ENCODE measurements at regions not wholly inside any gene's neighbourhood (a gene's known extent, or its start where the extent isn't known, plus 50 kb on each side); places are given as distances from the start of the nearest gene placed in this dataset.
"Not testable (repeated sequence)": the region's sequence is repeated elsewhere in the genome, so short reads cannot be mapped to it uniquely, and the experiment has no call there.

DNA sequence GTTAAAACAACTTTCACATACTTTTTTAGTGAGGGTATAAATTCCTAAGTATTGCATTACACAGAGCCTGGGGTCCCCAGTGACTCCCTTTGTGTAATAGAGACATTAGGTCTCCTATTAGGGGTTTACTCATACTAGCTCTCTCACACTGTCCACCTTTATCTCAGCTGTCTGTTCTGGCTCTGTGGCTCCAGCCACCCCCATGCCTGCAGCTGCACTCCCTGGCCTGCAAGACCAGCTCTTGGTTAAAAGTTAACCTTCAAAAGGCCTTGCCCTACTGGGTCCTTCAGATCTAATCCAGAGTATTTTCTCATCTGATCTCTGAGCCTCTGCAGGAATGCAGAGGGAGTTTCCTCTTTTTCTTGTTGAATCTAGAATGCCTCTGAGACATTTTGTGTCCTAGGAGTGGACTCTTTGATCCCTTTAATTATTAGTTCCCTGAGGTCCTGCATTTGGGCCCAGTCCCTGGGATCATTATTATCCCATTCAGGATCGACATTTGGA is 280.9 kb downstream of the PYDC2 start:
- not testable (repeated sequence) for H3K9me3 ChIP-seq (ENCODE audit: low read depth, low read length); H3K27me3 ChIP-seq (ENCODE audit: insufficient read depth, low read length); H3K4me1 ChIP-seq (ENCODE audit: insufficient read depth, low read length); H3K4me3 ChIP-seq (ENCODE audit: low read length)

DNA sequence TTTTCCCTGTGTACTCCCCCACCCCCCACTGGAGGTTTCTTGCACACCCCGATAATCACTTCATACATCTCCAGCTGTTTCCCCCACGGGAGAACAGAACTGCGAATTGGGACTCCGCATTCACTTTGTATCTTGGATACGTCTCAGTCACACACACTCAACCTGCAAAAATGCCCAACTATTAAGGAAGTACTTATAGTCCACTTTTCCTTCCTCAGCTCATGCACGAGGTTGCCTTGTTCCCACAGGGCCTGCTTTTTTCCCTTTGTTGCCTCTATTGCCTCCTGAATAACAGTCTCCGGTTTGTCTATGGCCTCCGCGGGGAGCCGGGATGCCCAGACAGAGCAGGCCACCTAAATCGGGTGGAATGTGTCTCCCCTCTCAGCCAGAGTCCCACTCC is 282.3 kb downstream of the PYDC2 start:
- Histone ChIP-seq H3K4me3 (ENCODE audit: low read length) (no peak overlapping the region), H3K9me3 (ENCODE audit: low read depth, low read length) (no peaks in the 10 kb centered on the region), H3K27me3 (ENCODE audit: insufficient read depth, low read length) (no peaks in the 10 kb centered on the region), H3K4me1 (ENCODE audit: insufficient read depth, low read length) (no peaks in the 10 kb centered on the region)

GRCh38 chr3:191750618-191751017 is 289.7 kb downstream of the PYDC2 start:
- no peaks in the 10 kb centered on the region for H3K27me3 ChIP-seq (ENCODE audit: insufficient read depth, low read length)
- H3K9me3 ChIP-seq (ENCODE audit: low read depth, low read length): no peaks in the 10 kb centered on the region
- no peaks in the 10 kb centered on the region for H3K4me1 ChIP-seq (ENCODE audit: insufficient read depth, low read length)
- H3K4me3 ChIP-seq (ENCODE audit: low read length): no peak overlapping the region

- Histone ChIP-seq H3K27me3 (ENCODE audit: insufficient read depth, low read length) (no peaks in the 10 kb centered on the region), H3K4me1 (ENCODE audit: insufficient read depth, low read length) (no peaks in the 10 kb centered on the region), H3K4me3 (ENCODE audit: low read length) (no peak overlapping the region), H3K9me3 (ENCODE audit: low read depth, low read length) (no peaks in the 10 kb centered on the region)
These were observed 292.2 kb downstream of the PYDC2 start for GRCh38 chr3:191753196-191753595.

DNA sequence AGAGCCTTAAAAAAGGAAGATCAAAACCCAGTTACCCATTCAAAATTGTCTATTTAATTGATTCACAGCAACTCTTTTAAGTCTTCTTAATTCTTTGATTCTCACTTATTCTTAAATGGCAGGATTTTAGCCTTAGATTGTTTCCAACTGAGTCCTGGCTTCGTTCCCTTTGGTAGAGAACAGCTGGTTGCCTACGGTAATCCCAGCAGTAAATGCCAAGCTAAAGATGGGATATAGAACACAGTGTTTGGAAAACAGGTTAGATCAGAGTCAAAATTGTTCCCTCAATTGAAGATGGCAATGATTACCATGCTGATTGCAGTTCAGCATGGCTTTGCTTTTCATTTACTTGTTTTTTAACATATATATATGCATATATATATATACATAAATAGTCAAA is 300.9 kb downstream of the PYDC2 start:
- Histone ChIP-seq H3K27me3 (ENCODE audit: insufficient read depth, low read length) (no peaks in the 10 kb centered on the region), H3K4me3 (ENCODE audit: low read length) (no peak overlapping the region), H3K9me3 (ENCODE audit: low read depth, low read length) (no peaks in the 10 kb centered on the region), H3K4me1 (ENCODE audit: insufficient read depth, low read length) (no peaks in the 10 kb centered on the region)

GRCh38 chr3:191762323-191762960 is 301.5 kb downstream of the PYDC2 start:
- H3K4me3 ChIP-seq (ENCODE audit: low read length): no peak overlapping the region
- no peaks in the 10 kb centered on the region for H3K27me3 ChIP-seq (ENCODE audit: insufficient read depth, low read length)
- no peaks in the 10 kb centered on the region for H3K4me1 ChIP-seq (ENCODE audit: insufficient read depth, low read length)
- H3K9me3 ChIP-seq (ENCODE audit: low read depth, low read length): no peaks in the 10 kb centered on the region

DNA sequence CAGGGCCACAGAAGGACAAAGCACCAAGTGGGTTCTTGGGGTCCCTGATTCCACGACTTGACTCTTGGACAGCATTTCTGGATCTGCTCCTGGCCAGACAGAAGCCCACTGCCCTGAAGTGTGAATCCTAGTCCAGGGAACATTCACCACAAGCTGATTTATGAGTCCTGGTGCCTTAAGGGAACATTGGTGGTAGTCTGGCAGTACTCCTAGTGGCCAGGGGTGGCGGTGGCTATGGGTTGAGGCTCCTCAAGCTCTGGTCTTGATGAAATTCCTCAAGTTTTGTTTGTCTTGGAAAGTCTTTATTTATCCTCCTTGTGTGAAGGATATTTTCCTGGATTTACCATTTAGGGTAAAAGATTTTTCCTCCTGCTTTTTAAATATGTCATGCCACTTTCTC is 307.5 kb downstream of the PYDC2 start:
- Histone ChIP-seq H3K27me3 (ENCODE audit: insufficient read depth, low read length) (no peaks in the 10 kb centered on the region), H3K4me3 (ENCODE audit: low read length) (no peak overlapping the region), H3K9me3 (ENCODE audit: low read depth, low read length) (no peaks in the 10 kb centered on the region), H3K4me1 (ENCODE audit: insufficient read depth, low read length) (no peaks in the 10 kb centered on the region)

- no peaks in the 10 kb centered on the region for H3K27me3 ChIP-seq (ENCODE audit: insufficient read depth, low read length)
- no peaks in the 10 kb centered on the region for H3K9me3 ChIP-seq (ENCODE audit: low read depth, low read length)
- no peaks in the 10 kb centered on the region for H3K4me1 ChIP-seq (ENCODE audit: insufficient read depth, low read length)
- H3K4me3 ChIP-seq (ENCODE audit: low read length): no peak overlapping the region
These were observed 309.6 kb downstream of the PYDC2 start for GRCh38 chr3:191770541-191770940.

DNA sequence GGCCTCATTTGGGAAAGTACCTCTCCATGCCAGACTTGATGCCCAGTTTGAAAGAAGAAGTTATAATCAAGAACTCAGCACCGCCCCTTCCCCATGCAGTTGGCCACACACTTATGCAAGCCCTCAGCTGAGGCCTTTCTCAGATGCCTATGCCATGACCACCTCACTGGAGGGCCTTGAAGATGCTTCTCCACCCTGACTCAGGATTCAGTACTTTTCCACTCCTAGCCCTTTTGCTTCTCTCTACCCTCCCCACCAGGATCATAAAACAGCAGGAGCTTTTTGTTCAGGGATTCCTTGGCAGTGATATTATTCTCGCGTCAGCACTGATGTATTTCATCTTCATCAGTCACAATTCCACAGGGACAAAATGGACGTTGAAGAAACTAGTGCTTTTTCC is 313.5 kb downstream of the PYDC2 start:
- Histone ChIP-seq H3K27me3 (ENCODE audit: insufficient read depth, low read length) (no peaks in the 10 kb centered on the region), H3K4me3 (ENCODE audit: low read length) (no peak overlapping the region), H3K4me1 (ENCODE audit: insufficient read depth, low read length) (no peaks in the 10 kb centered on the region), H3K9me3 (ENCODE audit: low read depth, low read length) (peaks cover 4% of the 10 kb centered on the region)

DNA sequence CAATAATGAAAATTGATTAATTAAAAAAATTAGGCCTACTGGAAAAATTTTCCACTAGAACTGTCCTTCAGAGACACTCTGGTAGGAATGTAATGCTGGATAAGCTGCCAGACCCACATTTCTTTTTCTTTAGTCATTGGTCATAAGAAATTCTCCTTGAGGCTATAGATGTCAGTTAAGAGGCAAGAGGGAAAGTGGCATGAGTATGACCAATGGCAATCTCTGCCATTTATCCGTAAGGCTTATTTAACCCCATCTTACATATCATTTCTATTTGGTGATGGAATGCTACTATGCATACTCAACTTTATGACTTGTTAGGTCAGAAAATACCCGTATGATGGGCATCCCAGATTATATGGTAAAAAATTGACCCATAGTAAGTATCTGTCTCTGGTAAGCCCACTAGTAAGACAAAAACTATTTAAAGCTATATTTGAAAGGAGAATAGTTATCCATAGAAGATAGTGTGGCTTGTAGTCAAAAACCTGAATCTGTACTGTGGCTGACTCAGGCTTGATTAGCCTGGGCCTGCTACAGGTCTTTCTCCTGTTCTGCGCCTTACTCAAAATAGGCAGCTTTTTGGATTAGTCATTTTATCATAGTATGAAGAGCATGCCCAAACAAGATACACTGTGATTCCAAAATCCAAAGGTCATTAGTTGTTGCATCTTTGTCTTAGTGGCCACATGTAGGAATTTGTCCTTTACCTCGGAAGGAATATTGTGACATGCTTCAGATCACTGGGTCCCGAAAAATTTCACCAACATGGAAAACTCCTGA is 314.7 kb downstream of the PYDC2 start:
- Histone ChIP-seq H3K27me3 (ENCODE audit: insufficient read depth, low read length) (no peaks in the 10 kb centered on the region), H3K9me3 (ENCODE audit: low read depth, low read length) (peaks cover 4% of the 10 kb centered on the region), H3K4me3 (ENCODE audit: low read length) (no peak overlapping the region), H3K4me1 (ENCODE audit: insufficient read depth, low read length) (no peaks in the 10 kb centered on the region)

DNA sequence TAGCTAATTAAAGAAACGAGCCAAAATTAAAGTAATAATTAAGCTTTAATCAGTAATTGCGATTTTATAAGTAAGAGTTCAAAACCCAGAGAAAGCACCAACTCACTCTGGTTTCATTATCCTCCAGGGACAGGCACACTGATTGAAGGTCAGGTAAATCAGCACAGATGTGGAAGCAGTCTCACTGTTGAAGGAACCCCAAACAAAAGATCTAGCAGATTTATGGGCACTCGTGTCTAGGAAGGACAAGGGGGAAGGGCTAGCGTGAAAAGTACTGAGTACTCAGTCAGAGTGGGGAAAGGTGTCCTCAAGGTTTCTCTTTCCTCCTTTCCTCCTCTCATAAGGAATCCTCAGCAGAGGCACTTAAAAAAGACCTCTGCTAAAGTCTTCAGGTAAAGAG is 320.1 kb downstream of the PYDC2 start:
- Histone ChIP-seq H3K4me1 (ENCODE audit: insufficient read depth, low read length) (no peaks in the 10 kb centered on the region), H3K9me3 (ENCODE audit: low read depth, low read length) (peaks cover 4% of the 10 kb centered on the region), H3K4me3 (ENCODE audit: low read length) (no peak overlapping the region), H3K27me3 (ENCODE audit: insufficient read depth, low read length) (no peaks in the 10 kb centered on the region)

DNA sequence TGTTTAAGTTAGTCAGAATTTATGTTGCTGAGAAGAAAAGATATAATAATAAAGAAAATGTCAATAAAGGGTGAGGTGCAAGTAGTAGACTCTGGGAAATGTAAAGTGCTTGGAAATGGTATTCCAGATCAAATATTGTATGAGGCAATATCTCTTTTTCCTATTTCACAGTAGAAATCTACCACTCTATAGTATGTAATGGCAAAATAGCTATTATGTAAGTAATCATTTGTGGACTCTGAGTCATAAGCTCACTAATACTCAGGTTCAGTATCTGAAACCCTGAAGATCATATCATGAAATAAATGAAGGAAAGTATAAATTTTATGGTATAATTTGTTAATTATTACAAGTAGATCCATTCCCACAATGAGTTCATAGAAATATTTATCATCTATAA is 322.1 kb downstream of the PYDC2 start:
- Histone ChIP-seq H3K4me3 (ENCODE audit: low read length) (no peak overlapping the region), H3K9me3 (ENCODE audit: low read depth, low read length) (no peaks in the 10 kb centered on the region), H3K27me3 (ENCODE audit: insufficient read depth, low read length) (no peaks in the 10 kb centered on the region), H3K4me1 (ENCODE audit: insufficient read depth, low read length) (no peaks in the 10 kb centered on the region)

GRCh38 chr3:191790934-191791333 is 330.0 kb downstream of the PYDC2 start:
- Histone ChIP-seq H3K9me3 (ENCODE audit: low read depth, low read length) (no peaks in the 10 kb centered on the region), H3K27me3 (ENCODE audit: insufficient read depth, low read length) (no peaks in the 10 kb centered on the region), H3K4me3 (ENCODE audit: low read length) (no peak overlapping the region), H3K4me1 (ENCODE audit: insufficient read depth, low read length) (no peaks in the 10 kb centered on the region)

- Histone ChIP-seq H3K27me3 (ENCODE audit: insufficient read depth, low read length) (no peaks in the 10 kb centered on the region), H3K4me1 (ENCODE audit: insufficient read depth, low read length) (no peaks in the 10 kb centered on the region)
These were observed 331.6 kb downstream of the PYDC2 start for GRCh38 chr3:191792580-191792979.

DNA sequence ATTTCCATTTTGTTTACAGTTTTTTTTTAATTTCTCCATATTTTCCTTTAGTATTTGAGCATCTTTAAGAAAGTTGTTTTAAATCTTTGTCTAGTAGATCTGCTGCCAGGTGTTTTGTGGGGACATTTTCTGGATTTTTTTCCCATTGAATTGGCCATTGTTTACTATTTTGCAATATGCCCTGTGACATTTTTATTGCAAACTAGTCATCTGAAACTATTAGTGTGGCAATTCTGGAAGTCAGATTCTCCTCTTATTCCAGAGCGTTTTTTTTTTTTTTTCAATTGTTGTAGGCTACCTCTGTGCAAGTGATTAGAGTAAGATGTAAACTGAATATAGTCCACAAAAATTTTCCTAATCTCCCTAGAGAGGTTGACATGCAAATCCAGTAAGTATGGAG is 334.2 kb downstream of the PYDC2 start:
- Histone ChIP-seq H3K9me3 (ENCODE audit: low read depth, low read length) (peaks cover 10% of the 10 kb centered on the region), H3K27me3 (ENCODE audit: insufficient read depth, low read length) (no peaks in the 10 kb centered on the region), H3K4me1 (ENCODE audit: insufficient read depth, low read length) (no peaks in the 10 kb centered on the region), H3K4me3 (ENCODE audit: low read length) (no peak overlapping the region)

More at GRCh38 chr3:191792580-191792979, 331.6 kb downstream of the PYDC2 start:
- Histone ChIP-seq H3K9me3 (ENCODE audit: low read depth, low read length) (no peaks in the 10 kb centered on the region), H3K4me3 (ENCODE audit: low read length) (no peak overlapping the region)

DNA sequence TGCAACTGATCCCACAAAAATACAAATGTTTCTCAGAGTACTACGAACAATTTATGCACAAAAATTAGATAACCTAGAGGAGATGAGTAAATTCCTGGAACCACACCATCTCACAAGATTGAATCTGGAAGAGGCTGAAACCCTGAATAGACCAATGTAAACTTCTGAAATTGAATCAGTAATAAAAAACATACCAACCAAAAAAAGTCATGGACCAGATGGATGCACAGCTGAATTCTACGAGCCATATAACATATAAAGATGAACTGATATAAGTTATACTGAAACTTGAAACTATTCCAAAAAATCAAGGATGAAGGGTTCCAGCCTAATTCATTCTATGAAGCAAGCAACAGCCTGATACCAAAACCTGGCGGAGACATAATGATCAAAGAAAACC is 336.3 kb downstream of the PYDC2 start:
- H3K4me3 ChIP-seq (ENCODE audit: low read length): no peak overlapping the region
- peaks cover 16% of the 10 kb centered on the region for H3K9me3 ChIP-seq (ENCODE audit: low read depth, low read length)
- no peaks in the 10 kb centered on the region for H3K27me3 ChIP-seq (ENCODE audit: insufficient read depth, low read length)
- H3K4me1 ChIP-seq (ENCODE audit: insufficient read depth, low read length): no peaks in the 10 kb centered on the region
